Thyroid gland (tissue), 4 donors: ENCODE measurements at regions not wholly inside any gene's neighbourhood (a gene's known extent, or its start where the extent isn't known, plus 50 kb on each side); places are given as distances from the start of the nearest gene placed in this dataset.
"Not testable (repeated sequence)": the region's sequence is repeated elsewhere in the genome, so short reads cannot be mapped to it uniquely, and the experiment has no call there.

ENCODE experiments used
- CTCF ChIP-seq, 6 experiments: fragments of 200-600 bp in 3 of 6; fragments of 450-650 bp in 3 of 6; sonication (generic) in 3 of 6; IDR thresholded peaks; one replicate each; pipeline ENCODE4 v1.5.1; 2016 to 2019; ENCODE audit warnings: antibody characterized with exemption in 6 of 6, mild to moderate bottlenecking in 2 of 6, inconsistent platforms in 1 of 6, moderate library complexity in 1 of 6
- POLR2A ChIP-seq, 2 donors: fragments of 450-650 bp; IDR thresholded peaks; one replicate each; pipeline ENCODE4 v1.6.1; 2017; ENCODE audit warnings: antibody characterized with exemption in 2 of 2, mild to moderate bottlenecking in 2 of 2, moderate library complexity in 1 of 2

DNA sequence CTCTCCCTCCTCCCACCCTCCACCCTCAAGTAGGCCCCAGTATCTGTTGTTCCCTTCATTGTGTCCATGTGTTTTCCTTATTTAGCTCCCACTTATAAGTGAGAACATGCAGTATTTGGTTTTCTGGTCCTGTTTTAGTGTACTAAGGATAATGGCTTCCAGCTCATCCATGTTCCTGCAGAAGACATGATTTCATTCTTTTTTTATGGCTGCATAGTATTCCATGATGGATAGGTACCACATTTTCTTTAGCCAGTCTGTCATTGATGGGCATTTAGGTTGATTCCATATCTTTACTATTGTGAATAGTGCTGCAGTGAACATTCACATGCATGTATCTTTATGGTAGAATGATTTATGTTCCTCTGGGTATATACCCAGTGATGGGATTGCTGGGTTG is 114.3 kb upstream of the NR3C1 start:
- TF ChIP-seq CTCF, POLR2A (IDR thresholded peaks at IDR 0.05): not testable (repeated sequence)
